Activated T-cell treated with anti-CD3 and anti-CD28 coated beads, Interleukin-2, amount 50 U/mL, for 72 hours (primary cell): ENCODE measurements at regions not wholly inside any gene's neighbourhood (a gene's known extent, or its start where the extent isn't known, plus 50 kb on each side); places are given as distances from the start of the nearest gene placed in this dataset.

ENCODE experiments used
- ATAC-seq, 2 donors: fragments of 150-1000 bp; cut with Tn5 transposase; replicated peaks in 1 of 2; 2 replicates each; pipeline ENCODE4 v1.10.0; 2021; ENCODE audit warnings: moderate library complexity in 2 of 2, mild to moderate bottlenecking in 1 of 2
- DNase-seq, 2 donors: peaks; one replicate each; pipeline ENCODE4 v3.0.0; 2021 to 2022; ENCODE audit warnings: mixed read lengths in 1 of 2
- H3K27ac Mint-ChIP-seq: one replicate; pipeline ENCODE4 v1.8.0; 2022; ENCODE audit warnings: mild to moderate bottlenecking, moderate library complexity, mixed read lengths
- H3K27me3 Mint-ChIP-seq: one replicate; pipeline ENCODE4 v1.8.0; 2022; ENCODE audit warnings: low read depth, mixed read lengths
- H3K36me3 Mint-ChIP-seq, 2 donors: one replicate each; pipeline ENCODE4 v1.8.0; 2022; ENCODE audit warnings: mixed read lengths in 2 of 2, mild to moderate bottlenecking in 1 of 2; ENCODE audit not compliant: insufficient read depth in 2 of 2
- H3K4me1 Mint-ChIP-seq: one replicate; pipeline ENCODE4 v1.8.0; 2022; ENCODE audit warnings: low read depth, mixed read lengths
- H3K4me3 Mint-ChIP-seq, 2 donors: one replicate each; pipeline ENCODE4 v1.8.0; 2022; ENCODE audit warnings: mild to moderate bottlenecking in 2 of 2, mixed read lengths in 2 of 2, moderate library complexity in 2 of 2
- H3K9me3 Mint-ChIP-seq, 2 donors: one replicate each; pipeline ENCODE4 v1.8.0; 2022; ENCODE audit warnings: mixed read lengths in 2 of 2

DNA sequence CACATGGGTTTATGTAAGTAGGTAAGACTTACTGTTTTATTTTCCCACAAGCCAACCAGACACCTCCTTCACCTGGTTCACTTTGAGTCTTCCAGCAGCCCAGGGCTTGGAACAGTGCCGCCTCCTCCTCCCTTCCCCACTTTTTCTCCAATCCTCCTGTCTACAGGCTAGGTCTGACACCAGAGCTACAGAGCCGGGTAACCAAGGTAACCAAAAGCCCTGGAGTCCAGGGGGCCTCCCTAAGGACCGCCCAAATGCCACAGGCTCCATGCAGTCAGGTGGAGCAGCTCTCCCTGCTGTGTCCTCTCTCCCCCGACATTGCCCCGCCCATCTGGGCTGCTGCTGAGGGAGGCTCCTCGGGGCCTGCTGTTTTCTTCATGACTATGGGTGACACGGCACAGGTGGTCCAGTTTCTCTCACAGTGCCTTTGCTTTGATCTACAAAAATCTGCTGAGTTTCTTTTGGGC, 138.0 kb upstream of the EFNA5 start:
- Mint-ChIP-seq H3K4me3 (no peak overlapping the region), H3K9me3 (peaks cover 0 to 1% of the 10 kb centered on the region in 2 donors), H3K27me3 (no peaks in the 10 kb centered on the region), H3K27ac (no peak overlapping the region), H3K36me3 (no peaks in the 10 kb centered on the region), H3K4me1 (no peaks in the 10 kb centered on the region)
- ATAC-seq (no peak), DNase-seq (no peak)

DNA sequence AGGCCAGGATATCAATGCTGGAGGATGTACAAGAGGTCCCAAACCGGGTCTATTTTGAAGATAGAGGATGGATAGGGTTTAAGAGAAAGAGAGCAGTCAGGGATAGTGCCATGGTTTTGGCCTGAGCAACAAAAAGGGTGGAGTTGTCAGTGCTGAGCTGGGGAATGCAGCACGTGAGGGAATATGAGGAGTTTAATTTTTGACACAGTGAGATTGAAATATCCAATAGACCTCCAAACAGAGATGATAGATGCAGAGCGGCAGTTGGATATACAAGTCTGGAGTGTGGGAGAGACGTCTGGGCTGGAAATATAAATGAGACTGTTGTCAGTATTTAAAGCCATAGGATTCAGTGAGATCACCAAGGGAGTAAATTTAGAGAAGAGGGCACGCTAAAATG, 136.7 kb upstream of the EFNA5 start:
- Mint-ChIP-seq H3K27me3 (no peaks in the 10 kb centered on the region), H3K4me3 (no peak overlapping the region), H3K9me3 (peaks cover 0 to 1% of the 10 kb centered on the region in 2 donors), H3K27ac (no peak overlapping the region), H3K36me3 (no peaks in the 10 kb centered on the region), H3K4me1 (no peaks in the 10 kb centered on the region)
- DNase-seq (no peak), ATAC-seq (no peak)

DNA sequence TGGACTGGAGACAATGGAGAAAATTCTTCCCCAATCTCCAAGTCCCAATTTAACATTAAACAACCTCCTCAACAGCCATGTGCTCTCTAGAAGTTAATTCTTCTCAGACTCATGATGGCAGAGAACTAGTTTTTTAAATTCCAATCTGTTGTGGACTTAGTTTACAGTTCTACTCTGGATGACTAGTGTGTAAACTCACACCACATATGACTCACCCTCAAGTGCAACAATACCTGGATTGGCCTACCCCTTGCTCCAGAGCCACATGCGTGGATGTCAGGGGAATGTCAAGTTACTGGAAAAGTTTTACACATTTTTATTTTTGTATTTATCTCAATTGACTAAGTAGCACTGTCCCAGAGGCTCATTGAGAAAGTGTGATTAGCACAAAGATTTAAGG, 136.0 kb upstream of the EFNA5 start:
- Mint-ChIP-seq H3K9me3 (peaks cover 0 to 1% of the 10 kb centered on the region in 2 donors), H3K36me3 (no peaks in the 10 kb centered on the region), H3K27me3 (no peaks in the 10 kb centered on the region), H3K4me3 (no peak overlapping the region), H3K27ac (no peak overlapping the region), H3K4me1 (no peaks in the 10 kb centered on the region)
- no peak for DNase-seq
- no peak for ATAC-seq

DNA sequence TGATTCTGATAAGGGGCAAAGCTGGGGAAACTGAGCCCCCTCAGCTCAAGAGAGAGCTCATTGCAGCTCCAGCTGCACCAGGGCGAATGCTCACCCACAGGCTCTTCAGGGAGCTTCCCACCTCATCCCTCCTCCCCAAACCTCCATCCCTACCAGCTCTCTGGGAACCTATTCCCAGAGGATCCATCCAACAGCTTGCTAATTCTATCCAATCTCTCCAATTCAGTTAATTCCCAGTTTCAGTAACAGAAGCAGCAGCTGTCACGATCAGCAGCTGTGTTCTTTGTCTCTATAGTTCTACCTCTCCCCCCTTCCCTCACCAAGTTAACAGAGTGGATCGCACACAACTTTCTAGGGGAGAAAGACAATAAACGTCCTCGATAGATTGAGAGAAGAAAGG, 135.5 kb upstream of the EFNA5 start:
- Mint-ChIP-seq H3K4me3 (no peak overlapping the region), H3K27me3 (no peaks in the 10 kb centered on the region), H3K27ac (no peak overlapping the region), H3K9me3 (peaks cover 0 to 1% of the 10 kb centered on the region in 2 donors), H3K4me1 (no peaks in the 10 kb centered on the region), H3K36me3 (no peaks in the 10 kb centered on the region)
- ATAC-seq (no peak), DNase-seq (no peak)

DNA sequence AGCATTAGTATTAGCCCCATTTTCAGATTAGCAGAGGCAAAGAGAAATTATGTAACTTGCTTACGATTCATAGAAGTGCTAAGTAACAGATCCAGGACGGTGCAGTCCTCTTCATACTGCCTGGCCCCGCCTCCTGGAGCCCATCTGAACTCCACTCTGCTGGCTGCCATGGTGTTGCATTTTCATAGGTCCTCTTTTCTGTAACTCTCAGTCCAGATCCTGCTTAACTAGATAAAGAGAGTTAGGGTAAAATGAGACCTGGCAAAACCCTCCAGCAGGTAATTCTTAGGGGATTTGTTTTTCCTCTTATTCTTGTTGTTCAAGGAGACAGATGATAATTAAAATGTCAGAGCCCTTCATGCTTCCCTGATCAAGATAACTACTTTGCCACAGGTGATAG, 135.1 kb upstream of the EFNA5 start:
- Mint-ChIP-seq H3K4me3 (no peak overlapping the region), H3K27me3 (no peaks in the 10 kb centered on the region), H3K4me1 (no peaks in the 10 kb centered on the region), H3K9me3 (peaks cover 0 to 1% of the 10 kb centered on the region in 2 donors), H3K27ac (no peak overlapping the region), H3K36me3 (no peaks in the 10 kb centered on the region)
- no peak for ATAC-seq
- DNase-seq = no peak

DNA sequence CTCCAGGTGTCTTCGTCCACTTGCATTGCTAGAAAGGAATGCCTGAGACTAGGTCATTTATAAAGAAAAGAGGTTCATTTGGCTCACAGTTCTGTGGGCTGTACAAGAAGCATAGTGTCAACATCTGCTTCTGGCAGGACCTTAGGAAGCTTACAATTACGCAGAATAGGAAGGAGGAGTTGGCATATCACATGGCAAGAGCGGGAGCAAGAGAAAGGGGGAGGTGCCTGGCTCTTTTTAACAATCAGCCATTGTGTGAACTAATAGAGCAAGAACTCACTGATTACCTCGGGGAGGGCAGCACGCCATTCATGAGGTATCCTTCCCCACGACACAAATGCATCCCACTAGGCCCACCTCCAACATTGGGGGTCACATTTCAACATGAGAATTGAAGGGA, 134.4 kb upstream of the EFNA5 start:
- no peak for ATAC-seq
- no peaks in the 10 kb centered on the region for H3K36me3 Mint-ChIP-seq
- H3K27ac Mint-ChIP-seq = no peak overlapping the region
- no peaks in the 10 kb centered on the region for H3K27me3 Mint-ChIP-seq
- peaks cover 0 to 1% of the 10 kb centered on the region in 2 donors for H3K9me3 Mint-ChIP-seq
- H3K4me1 Mint-ChIP-seq = no peaks in the 10 kb centered on the region
- no peak overlapping the region for H3K4me3 Mint-ChIP-seq
- no peak for DNase-seq

DNA sequence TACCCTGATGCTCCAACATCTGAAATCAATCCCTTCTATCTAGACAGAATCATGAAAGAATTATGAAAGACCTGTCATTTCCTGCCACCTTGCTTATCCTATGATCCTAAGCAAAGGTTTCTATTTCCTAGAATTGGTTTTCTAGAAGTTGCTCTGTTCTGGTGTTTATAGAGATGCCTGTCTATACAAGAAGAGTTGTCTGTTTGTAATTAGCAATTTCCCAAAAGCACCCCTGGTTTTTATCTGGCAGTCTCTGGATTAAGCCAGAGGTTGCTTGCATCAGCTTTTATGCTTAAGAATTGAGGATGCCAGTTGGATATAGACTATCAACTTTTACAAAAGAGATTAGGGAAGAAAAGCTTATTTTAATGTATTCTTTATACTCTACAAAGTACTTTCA, 133.0 kb upstream of the EFNA5 start:
- no peak overlapping the region for H3K27ac Mint-ChIP-seq
- no peak for ATAC-seq

DNA sequence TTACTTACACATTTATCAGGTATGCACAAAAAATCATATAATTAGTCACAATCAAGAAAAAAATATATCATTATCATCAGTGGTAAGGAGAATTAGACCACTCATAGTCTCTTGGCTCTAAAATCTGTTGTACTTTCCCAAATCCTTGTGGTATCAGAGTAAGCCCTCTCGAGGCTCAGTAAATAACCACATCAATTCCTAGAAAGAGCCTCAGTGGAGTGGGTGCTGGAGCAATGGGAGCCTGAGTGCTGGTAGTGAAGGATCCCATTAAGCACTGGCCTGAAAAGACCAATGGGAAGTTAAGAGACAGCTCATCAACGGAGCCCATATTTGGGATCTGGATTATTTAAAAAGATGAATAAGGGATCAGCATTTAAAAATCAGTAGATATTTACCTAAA, 130.3 kb upstream of the EFNA5 start:
- no peak for DNase-seq
- Mint-ChIP-seq H3K4me3 (no peak overlapping the region), H3K27me3 (peaks cover 5% of the 10 kb centered on the region), H3K4me1 (no peaks in the 10 kb centered on the region), H3K36me3 (no peaks in the 10 kb centered on the region), H3K27ac (no peak overlapping the region), H3K9me3 (peaks cover 0 to 1% of the 10 kb centered on the region in 2 donors)
- no peak for ATAC-seq

More for the DNA sequence above, 133.0 kb upstream of the EFNA5 start:
- H3K27me3 Mint-ChIP-seq = peaks cover 1% of the 10 kb centered on the region
- no peak for DNase-seq
- no peaks in the 10 kb centered on the region for H3K4me1 Mint-ChIP-seq
- peaks cover 0 to 1% of the 10 kb centered on the region in 2 donors for H3K9me3 Mint-ChIP-seq
- H3K36me3 Mint-ChIP-seq = no peaks in the 10 kb centered on the region
- no peak overlapping the region for H3K4me3 Mint-ChIP-seq

DNA sequence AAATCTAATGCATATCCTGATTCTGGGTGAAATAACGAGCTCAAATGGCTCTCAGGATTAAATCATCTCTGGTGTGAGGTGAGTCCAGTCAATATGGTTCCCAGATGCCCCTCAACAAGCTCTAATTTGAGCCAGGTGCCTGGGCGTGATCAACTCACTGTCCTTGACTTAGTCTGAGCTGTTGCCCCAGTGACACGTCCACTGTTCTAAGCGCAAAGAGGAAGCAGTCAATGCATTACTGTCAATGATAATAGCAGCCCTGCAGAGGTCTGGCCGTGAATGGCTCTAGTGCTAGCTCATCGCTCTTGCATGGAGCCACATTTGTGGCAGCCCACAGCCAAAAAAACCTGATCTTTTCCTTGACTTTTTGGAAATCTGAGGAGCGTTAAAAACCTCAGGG, 128.6 kb upstream of the EFNA5 start:
- peaks cover 3 to 5% of the 10 kb centered on the region in 2 donors for H3K9me3 Mint-ChIP-seq
- no peak overlapping the region for H3K27ac Mint-ChIP-seq
- no peaks in the 10 kb centered on the region for H3K36me3 Mint-ChIP-seq
- ATAC-seq (no peak), DNase-seq (no peak)
- H3K4me3 Mint-ChIP-seq = no peak overlapping the region
- H3K4me1 Mint-ChIP-seq = no peaks in the 10 kb centered on the region
- peaks cover 5% of the 10 kb centered on the region for H3K27me3 Mint-ChIP-seq

DNA sequence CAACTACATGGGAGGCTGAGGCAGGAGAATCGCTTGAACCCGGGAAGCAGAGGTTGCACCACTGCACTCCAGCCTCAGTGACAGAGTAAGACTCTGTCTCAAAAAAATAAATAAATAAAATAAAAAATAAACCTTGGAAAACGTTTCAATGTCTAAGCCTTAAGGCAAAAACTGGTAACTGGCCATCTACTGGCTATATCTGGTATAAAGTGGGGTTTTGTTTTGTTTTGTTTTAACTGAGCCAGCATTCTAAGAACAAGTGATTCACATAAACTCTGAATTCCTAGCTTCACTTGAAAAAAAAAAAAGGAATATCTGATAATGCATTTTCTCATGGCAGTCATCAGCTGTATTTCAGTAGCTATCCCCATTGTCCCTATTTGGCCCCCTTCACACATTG, 126.1 kb upstream of the EFNA5 start:
- H3K4me3 Mint-ChIP-seq = no peak overlapping the region
- no peak for DNase-seq
- ATAC-seq = no peak
- H3K36me3 Mint-ChIP-seq = no peaks in the 10 kb centered on the region
- H3K27ac Mint-ChIP-seq = no peak overlapping the region
- peaks cover 2 to 8% of the 10 kb centered on the region in 2 donors for H3K9me3 Mint-ChIP-seq
- H3K4me1 Mint-ChIP-seq = no peaks in the 10 kb centered on the region
- peaks cover 5% of the 10 kb centered on the region for H3K27me3 Mint-ChIP-seq

DNA sequence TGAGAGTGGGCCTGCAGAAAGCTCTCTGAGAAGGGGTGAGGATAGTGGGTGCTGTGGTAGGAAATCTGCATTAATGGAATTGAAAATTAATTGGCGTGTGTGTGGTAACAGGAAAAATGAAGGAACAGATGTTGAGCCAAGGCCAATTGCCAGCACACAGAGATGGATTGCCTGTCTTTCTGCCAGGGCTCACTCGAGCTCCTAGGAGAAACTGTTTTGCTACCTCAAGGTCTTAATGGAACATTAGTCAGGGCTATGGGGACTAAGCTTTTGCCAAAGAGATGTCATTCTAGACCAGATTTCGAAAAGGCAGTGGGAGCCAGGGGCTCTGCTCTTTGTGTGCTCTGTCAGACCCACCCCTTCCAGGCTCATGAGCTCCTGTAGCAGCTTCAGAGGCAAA, 124.0 kb upstream of the EFNA5 start:
- ATAC-seq (no peak), DNase-seq (no peak)
- Mint-ChIP-seq H3K27me3 (peaks cover 5% of the 10 kb centered on the region), H3K9me3 (peaks cover 2 to 8% of the 10 kb centered on the region in 2 donors), H3K4me3 (no peak overlapping the region), H3K4me1 (no peaks in the 10 kb centered on the region), H3K27ac (no peak overlapping the region), H3K36me3 (no peaks in the 10 kb centered on the region)

DNA sequence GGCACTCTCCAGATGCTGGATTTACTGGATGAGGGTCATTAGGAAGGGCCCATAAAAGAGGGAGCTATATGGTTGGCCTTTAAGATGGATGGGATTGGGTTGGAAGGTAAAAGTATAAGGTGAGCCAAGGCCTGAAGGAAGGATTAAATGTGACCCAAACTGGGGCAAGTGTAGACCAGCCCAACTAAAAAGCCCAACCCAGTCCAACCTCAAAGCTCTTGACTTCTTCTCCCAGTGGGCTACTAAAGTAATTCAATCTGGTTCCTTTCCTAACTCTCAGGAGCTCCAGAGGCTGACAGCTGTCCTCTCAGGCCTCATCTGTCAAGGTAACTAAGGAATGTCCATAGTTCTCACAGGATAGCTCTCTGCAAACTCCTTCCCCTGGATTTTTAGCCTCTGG, 122.2 kb upstream of the EFNA5 start:
- Mint-ChIP-seq H3K4me3 (no peak overlapping the region), H3K9me3 (peaks cover 4 to 8% of the 10 kb centered on the region in 2 donors), H3K27me3 (no peaks in the 10 kb centered on the region), H3K27ac (no peak overlapping the region), H3K4me1 (no peaks in the 10 kb centered on the region), H3K36me3 (no peaks in the 10 kb centered on the region)
- DNase-seq (no peak), ATAC-seq (no peak)

DNA sequence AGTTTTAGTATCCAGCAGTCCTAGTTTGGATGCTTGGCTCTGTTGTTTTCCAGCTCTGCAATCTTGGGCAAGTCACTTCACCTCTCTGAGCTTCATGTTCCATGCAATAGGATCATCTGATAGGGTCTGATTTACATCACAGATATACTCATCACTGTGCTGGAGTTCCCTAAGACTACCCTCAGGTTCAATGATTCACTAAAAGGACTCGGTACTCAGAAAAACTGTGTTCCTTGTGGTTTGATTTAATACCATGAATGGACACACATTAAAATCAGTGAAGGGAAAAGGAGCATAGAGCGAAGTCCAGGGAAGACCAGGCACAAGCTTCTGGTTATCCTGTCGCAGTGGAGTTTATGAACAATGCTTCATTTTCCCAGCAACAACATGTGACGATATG, 119.9 kb upstream of the EFNA5 start:
- no peak overlapping the region for H3K4me3 Mint-ChIP-seq
- no peak overlapping the region for H3K27ac Mint-ChIP-seq
- H3K9me3 Mint-ChIP-seq = peaks cover 4 to 6% of the 10 kb centered on the region in 2 donors
- H3K27me3 Mint-ChIP-seq = no peaks in the 10 kb centered on the region
- ATAC-seq (no peak), DNase-seq (no peak)
- no peaks in the 10 kb centered on the region for H3K4me1 Mint-ChIP-seq
- H3K36me3 Mint-ChIP-seq = peaks cover 0 to 1% of the 10 kb centered on the region in 2 donors

DNA sequence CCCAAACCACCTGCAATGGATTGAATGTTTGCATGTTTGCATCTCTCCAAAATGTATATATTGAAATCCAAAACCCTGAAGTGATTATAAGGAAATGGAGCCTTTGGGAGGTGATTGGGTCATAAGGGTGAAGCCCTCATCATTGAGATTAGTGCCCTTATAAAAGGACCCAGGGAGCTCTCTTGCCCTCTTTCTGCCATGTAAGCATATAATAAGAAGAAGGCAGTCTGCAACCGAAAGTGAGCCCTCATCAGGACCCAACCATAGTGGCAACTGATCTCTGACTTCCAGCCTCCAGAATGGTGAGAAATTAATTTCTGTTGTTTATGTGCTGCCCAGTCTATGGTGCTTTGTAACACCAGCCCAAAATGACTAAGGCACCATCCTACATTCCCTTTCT, 115.7 kb upstream of the EFNA5 start:
- no peaks in the 10 kb centered on the region for H3K27me3 Mint-ChIP-seq
- H3K9me3 Mint-ChIP-seq = peaks cover 0 to 5% of the 10 kb centered on the region in 2 donors
- H3K27ac Mint-ChIP-seq = no peak overlapping the region
- no peak for DNase-seq
- ATAC-seq = no peak
- peaks cover 0 to 2% of the 10 kb centered on the region in 2 donors for H3K36me3 Mint-ChIP-seq
- H3K4me3 Mint-ChIP-seq = no peak overlapping the region
- no peaks in the 10 kb centered on the region for H3K4me1 Mint-ChIP-seq
